ENCODE measurements at regions not wholly inside any gene's neighbourhood (a gene's known extent, or its start where the extent isn't known, plus 50 kb on each side); places are given as distances from the start of the nearest gene placed in this dataset.
"Not testable (repeated sequence)": the region's sequence is repeated elsewhere in the genome, so short reads cannot be mapped to it uniquely, and the experiment has no call there.

DNA sequence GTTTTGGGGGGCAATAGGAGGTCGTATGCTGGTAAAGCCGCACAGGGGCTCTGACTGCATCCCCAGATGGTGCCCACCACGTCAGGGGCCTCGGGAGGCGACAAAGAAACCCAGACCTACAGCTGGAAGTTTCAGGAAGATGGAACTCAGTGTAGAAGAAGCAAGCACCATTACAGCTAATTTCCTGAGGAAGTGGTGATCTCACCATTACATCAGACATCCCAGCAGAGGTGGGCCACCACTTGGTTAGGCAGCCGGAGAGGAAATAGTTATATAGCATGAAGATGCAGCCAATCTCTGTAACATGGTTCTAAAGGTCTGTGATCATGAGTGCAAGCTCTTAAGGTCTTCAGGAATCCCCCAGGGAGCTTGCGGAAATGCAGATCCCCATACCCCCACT lies 127.3 kb upstream of the PCBD1 start:
- peak; percentile 22 for DNase-seq
- Histone ChIP-seq H3K4me1 (ENCODE audit: control insufficient read depth, insufficient read depth, low read length) (no peaks in the 10 kb centered on the region), H3K4me3 (ENCODE audit: low read length) (no peak overlapping the region), H3K27ac (ENCODE audit: low read length) (no peak overlapping the region), H3K9me3 (replicated peaks; ENCODE audit: control insufficient read depth, low read depth, low read length) (no peaks in the 10 kb centered on the region), H3K27me3 (ENCODE audit: control insufficient read depth, insufficient read depth, low read length) (peaks cover 9% of the 10 kb centered on the region), H3K36me3 (ENCODE audit: control insufficient read depth, insufficient read depth, low read length) (no peaks in the 10 kb centered on the region)
- WGBS (ENCODE audit: insufficient coverage), result 46% methylated on average over 3 of the region's 7 CpGs

DNA sequence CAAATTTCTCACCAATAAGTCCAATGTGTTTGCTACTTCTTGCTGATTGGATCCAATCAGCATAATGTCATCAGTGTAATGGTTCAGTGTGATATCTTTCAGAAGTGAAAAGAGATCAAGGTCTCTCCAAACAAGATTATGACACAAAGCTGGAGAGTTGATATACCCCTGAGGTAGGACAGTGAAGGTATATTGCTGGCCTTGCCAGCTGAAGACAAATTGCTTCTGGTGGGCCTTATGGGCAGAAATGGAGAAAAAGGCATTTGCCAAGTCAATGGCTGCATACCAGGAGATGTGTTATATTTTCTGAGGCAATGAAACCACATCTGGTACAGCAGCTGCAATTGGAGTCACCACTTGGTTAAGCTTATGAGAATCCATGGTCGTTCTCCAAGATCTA lies 131.7 kb upstream of the PCBD1 start:
- H3K4me1 ChIP-seq (ENCODE audit: control insufficient read depth, insufficient read depth, low read length); H3K4me3 ChIP-seq (ENCODE audit: low read length); DNase-seq; H3K27me3 ChIP-seq (ENCODE audit: control insufficient read depth, insufficient read depth, low read length); H3K36me3 ChIP-seq (ENCODE audit: control insufficient read depth, insufficient read depth, low read length); H3K27ac ChIP-seq (ENCODE audit: low read length); H3K9me3 ChIP-seq (replicated peaks; ENCODE audit: control insufficient read depth, low read depth, low read length): not testable (repeated sequence)
- no CpG with 5 or more reads among the region's 1 CpG for WGBS (ENCODE audit: insufficient coverage)

GRCh38 chr10:71021402-71021801 lies 133.0 kb upstream of the PCBD1 start:
- DNase-seq, result no peak
- no peak overlapping the region for H3K27ac ChIP-seq (ENCODE audit: low read length)
- no peaks in the 10 kb centered on the region for H3K27me3 ChIP-seq (ENCODE audit: control insufficient read depth, insufficient read depth, low read length)
- no peaks in the 10 kb centered on the region for H3K4me1 ChIP-seq (ENCODE audit: control insufficient read depth, insufficient read depth, low read length)
- H3K9me3 ChIP-seq (replicated peaks; ENCODE audit: control insufficient read depth, low read depth, low read length), result peaks cover 5% of the 10 kb centered on the region
- WGBS (ENCODE audit: insufficient coverage), result 92% methylated on average over 3 of the region's 3 CpGs
- H3K4me3 ChIP-seq (ENCODE audit: low read length), result no peak overlapping the region
- no peaks in the 10 kb centered on the region for H3K36me3 ChIP-seq (ENCODE audit: control insufficient read depth, insufficient read depth, low read length)

DNA sequence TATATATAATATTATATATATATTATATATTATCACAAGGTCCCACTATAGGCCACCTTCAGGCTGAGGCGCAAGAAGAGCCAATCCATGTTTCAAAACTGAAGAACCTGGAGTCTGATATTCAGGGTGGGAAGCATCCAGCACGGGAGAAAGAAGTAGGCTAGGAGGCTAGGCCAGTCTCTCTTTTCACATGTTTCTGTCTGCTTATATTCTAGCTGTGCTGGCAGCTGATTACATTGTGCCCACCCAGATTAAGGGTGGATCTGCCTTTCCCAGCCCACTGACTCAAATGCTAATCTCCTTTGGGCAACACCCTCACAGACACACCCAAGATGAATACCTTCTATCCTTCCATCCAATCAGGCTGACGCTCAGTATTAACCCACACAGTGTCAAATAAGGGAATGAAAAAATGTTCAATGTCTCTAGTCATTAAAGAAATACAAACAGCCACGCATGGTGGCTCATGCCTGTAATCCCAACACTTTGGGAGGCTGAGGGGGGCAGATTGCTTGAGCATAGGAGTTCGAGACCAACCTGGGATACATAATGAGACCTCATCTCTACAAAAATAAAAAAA lies 135.4 kb upstream of the PCBD1 start:
- H3K4me1 ChIP-seq (ENCODE audit: control insufficient read depth, insufficient read depth, low read length), result no peaks in the 10 kb centered on the region
- peaks cover 5% of the 10 kb centered on the region for H3K9me3 ChIP-seq (replicated peaks; ENCODE audit: control insufficient read depth, low read depth, low read length)
- no peaks in the 10 kb centered on the region for H3K36me3 ChIP-seq (ENCODE audit: control insufficient read depth, insufficient read depth, low read length)
- DNase-seq, result no peak
- WGBS (ENCODE audit: insufficient coverage), result 100% methylated on average over 1 of the region's 5 CpGs
- H3K4me3 ChIP-seq (ENCODE audit: low read length), result no peak overlapping the region
- H3K27me3 ChIP-seq (ENCODE audit: control insufficient read depth, insufficient read depth, low read length), result no peaks in the 10 kb centered on the region
- H3K27ac ChIP-seq (ENCODE audit: low read length), result no peak overlapping the region

DNA sequence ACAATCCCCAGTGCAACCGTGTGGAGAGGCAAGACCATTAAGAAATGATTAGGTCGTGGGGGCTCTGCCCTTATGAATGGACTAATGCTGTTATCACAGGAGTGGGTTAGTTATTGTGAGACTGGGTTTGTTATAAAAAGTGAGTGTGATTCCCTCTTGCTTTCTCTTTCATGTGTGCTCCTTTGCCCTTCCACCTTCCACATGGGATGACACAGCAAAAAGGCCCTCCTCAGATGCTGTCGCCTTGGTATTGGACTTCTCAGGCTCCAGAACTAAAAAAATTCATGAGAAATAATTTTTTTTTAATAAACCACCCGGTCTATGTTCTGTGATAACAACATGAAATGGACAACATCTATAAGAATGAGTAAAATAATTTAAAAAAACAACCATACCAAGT lies 136.1 kb upstream of the PCBD1 start:
- H3K9me3 ChIP-seq (replicated peaks; ENCODE audit: control insufficient read depth, low read depth, low read length), result peaks cover 5% of the 10 kb centered on the region
- no peaks in the 10 kb centered on the region for H3K27me3 ChIP-seq (ENCODE audit: control insufficient read depth, insufficient read depth, low read length)
- peaks cover 2% of the 10 kb centered on the region for H3K4me1 ChIP-seq (ENCODE audit: control insufficient read depth, insufficient read depth, low read length)
- H3K27ac ChIP-seq (ENCODE audit: low read length), result no peak overlapping the region
- DNase-seq, result no peak
- WGBS (ENCODE audit: insufficient coverage), result no CpG with 5 or more reads among the region's 4 CpGs
- H3K36me3 ChIP-seq (ENCODE audit: control insufficient read depth, insufficient read depth, low read length), result no peaks in the 10 kb centered on the region
- no peak overlapping the region for H3K4me3 ChIP-seq (ENCODE audit: low read length)

DNA sequence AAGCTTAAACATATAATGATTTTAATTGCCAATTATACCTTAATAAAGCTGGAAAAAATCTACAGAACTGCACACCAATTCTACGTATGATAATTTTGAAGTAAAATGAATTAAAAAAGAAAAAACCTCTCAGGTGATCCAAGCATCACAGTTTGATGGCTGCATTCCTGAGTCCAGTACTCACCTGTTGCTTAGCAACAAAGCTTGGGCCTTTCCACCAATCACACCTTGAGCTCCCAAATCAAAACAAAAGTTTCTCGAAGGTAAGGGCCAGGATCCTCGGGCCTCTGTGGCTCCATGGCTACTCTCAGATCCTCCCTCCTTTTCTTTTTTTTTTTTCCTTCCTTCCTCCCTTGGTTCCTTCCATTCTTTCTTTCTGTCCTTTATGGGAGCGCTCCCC lies 137.2 kb upstream of the PCBD1 start:
- Histone ChIP-seq H3K27ac (ENCODE audit: low read length) (no peak overlapping the region), H3K36me3 (ENCODE audit: control insufficient read depth, insufficient read depth, low read length) (no peaks in the 10 kb centered on the region), H3K4me1 (ENCODE audit: control insufficient read depth, insufficient read depth, low read length) (peaks cover 5% of the 10 kb centered on the region), H3K9me3 (replicated peaks; ENCODE audit: control insufficient read depth, low read depth, low read length) (peaks cover 5% of the 10 kb centered on the region), H3K4me3 (ENCODE audit: low read length) (no peak overlapping the region), H3K27me3 (ENCODE audit: control insufficient read depth, insufficient read depth, low read length) (no peaks in the 10 kb centered on the region)
- WGBS (ENCODE audit: insufficient coverage), result 33% methylated on average over 2 of the region's 4 CpGs
- DNase-seq, result no peak

DNA sequence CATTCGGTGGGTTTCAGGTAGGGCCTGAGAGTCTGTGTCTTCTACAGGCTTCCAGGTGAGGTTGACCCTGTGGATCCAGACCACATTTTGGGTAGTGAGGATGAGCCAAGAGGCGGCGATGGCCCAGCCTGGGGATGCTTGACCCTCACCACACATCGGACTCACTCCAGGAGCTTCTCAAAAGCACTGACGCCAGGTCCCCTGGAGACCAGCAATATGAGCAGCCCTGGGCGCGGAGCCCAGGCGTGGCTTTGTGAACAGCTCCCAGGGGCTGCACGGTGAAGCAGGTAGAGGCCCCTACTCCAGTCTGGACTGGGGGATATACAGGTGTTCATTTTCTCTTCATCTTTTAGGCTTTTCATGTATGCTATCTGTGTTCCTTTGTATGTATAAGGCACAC lies 139.7 kb upstream of the PCBD1 start:
- Histone ChIP-seq H3K27ac (ENCODE audit: low read length) (no peak overlapping the region), H3K4me3 (ENCODE audit: low read length) (no peak overlapping the region), H3K27me3 (ENCODE audit: control insufficient read depth, insufficient read depth, low read length) (no peaks in the 10 kb centered on the region), H3K9me3 (replicated peaks; ENCODE audit: control insufficient read depth, low read depth, low read length) (no peaks in the 10 kb centered on the region), H3K36me3 (ENCODE audit: control insufficient read depth, insufficient read depth, low read length) (no peaks in the 10 kb centered on the region), H3K4me1 (ENCODE audit: control insufficient read depth, insufficient read depth, low read length) (peaks cover 16% of the 10 kb centered on the region)
- DNase-seq, result no peak
- WGBS (ENCODE audit: insufficient coverage), result 55% methylated on average over 5 of the region's 9 CpGs

DNA sequence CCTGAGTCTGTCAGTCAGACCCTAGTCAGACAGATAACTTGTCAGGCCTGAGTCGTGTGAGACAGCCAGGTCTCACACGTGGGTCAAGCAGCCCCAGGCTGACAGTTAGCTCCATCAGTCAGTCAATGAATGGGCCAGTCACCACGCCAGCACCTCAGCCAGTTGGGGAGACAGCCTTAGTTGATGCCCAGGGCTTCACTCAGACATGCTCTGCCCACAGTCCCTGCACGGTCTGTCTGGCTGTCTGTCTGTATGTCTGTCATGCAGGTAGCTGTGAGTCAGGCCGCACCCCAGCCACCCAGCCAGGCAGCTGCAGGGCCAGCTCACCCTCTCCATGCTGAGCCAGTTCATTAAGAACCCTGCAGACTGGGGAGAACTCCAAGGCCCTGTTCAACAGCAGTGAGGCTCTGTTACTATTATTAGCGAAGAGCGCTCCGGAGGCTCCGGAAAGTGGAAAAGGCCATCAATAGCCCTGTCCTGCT lies 141.1 kb upstream of the PCBD1 start:
- Histone ChIP-seq H3K4me3 (ENCODE audit: low read length) (no peak overlapping the region), H3K9me3 (replicated peaks; ENCODE audit: control insufficient read depth, low read depth, low read length) (no peaks in the 10 kb centered on the region), H3K27me3 (ENCODE audit: control insufficient read depth, insufficient read depth, low read length) (no peaks in the 10 kb centered on the region), H3K36me3 (ENCODE audit: control insufficient read depth, insufficient read depth, low read length) (no peaks in the 10 kb centered on the region), H3K4me1 (ENCODE audit: control insufficient read depth, insufficient read depth, low read length) (peaks cover 16% of the 10 kb centered on the region), H3K27ac (ENCODE audit: low read length) (no peak overlapping the region)
- DNase-seq, result no peak
- WGBS (ENCODE audit: insufficient coverage), result 56% methylated on average over 5 of the region's 9 CpGs

- Histone ChIP-seq H3K36me3 (ENCODE audit: control insufficient read depth, insufficient read depth, low read length) (no peaks in the 10 kb centered on the region), H3K27me3 (ENCODE audit: control insufficient read depth, insufficient read depth, low read length) (no peaks in the 10 kb centered on the region), H3K27ac (ENCODE audit: low read length) (no peak overlapping the region), H3K4me1 (ENCODE audit: control insufficient read depth, insufficient read depth, low read length) (peaks cover 16% of the 10 kb centered on the region), H3K9me3 (replicated peaks; ENCODE audit: control insufficient read depth, low read depth, low read length) (no peaks in the 10 kb centered on the region), H3K4me3 (ENCODE audit: low read length) (no peak overlapping the region)
- WGBS (ENCODE audit: insufficient coverage), result 74% methylated on average over 6 of the region's 10 CpGs
- no peak for DNase-seq
Observed at GRCh38 chr10:71029907-71030306, 141.5 kb upstream of the PCBD1 start.

- peak; percentile 79 for DNase-seq
- no peaks in the 10 kb centered on the region for H3K9me3 ChIP-seq (replicated peaks; ENCODE audit: control insufficient read depth, low read depth, low read length)
- 44% methylated on average over 4 of the region's 4 CpGs for WGBS (ENCODE audit: insufficient coverage)
- H3K4me3 ChIP-seq (ENCODE audit: low read length), result no peak overlapping the region
- no peaks in the 10 kb centered on the region for H3K36me3 ChIP-seq (ENCODE audit: control insufficient read depth, insufficient read depth, low read length)
- H3K27me3 ChIP-seq (ENCODE audit: control insufficient read depth, insufficient read depth, low read length), result no peaks in the 10 kb centered on the region
- H3K27ac ChIP-seq (ENCODE audit: low read length), result no peak overlapping the region
- H3K4me1 ChIP-seq (ENCODE audit: control insufficient read depth, insufficient read depth, low read length), result peaks cover 16% of the 10 kb centered on the region
Observed at GRCh38 chr10:71031026-71031425, 142.7 kb upstream of the PCBD1 start.

GRCh38 chr10:71031603-71032002 lies 143.2 kb upstream of the PCBD1 start:
- 11% methylated on average over 1 of the region's 2 CpGs for WGBS (ENCODE audit: insufficient coverage)
- Histone ChIP-seq H3K27ac (ENCODE audit: low read length) (no peak overlapping the region), H3K4me3 (ENCODE audit: low read length) (no peak overlapping the region), H3K36me3 (ENCODE audit: control insufficient read depth, insufficient read depth, low read length) (no peaks in the 10 kb centered on the region), H3K27me3 (ENCODE audit: control insufficient read depth, insufficient read depth, low read length) (no peaks in the 10 kb centered on the region), H3K9me3 (replicated peaks; ENCODE audit: control insufficient read depth, low read depth, low read length) (no peaks in the 10 kb centered on the region), H3K4me1 (ENCODE audit: control insufficient read depth, insufficient read depth, low read length) (peaks cover 16% of the 10 kb centered on the region)
- DNase-seq, result peak; percentile 66
